IgD-negative memory B cell (primary cell): ENCODE measurements at regions not wholly inside any gene's neighbourhood (a gene's known extent, or its start where the extent isn't known, plus 50 kb on each side); places are given as distances from the start of the nearest gene placed in this dataset.

Experiments
- H3K27ac Mint-ChIP-seq, 3 donors: one replicate each; pipeline ENCODE4 v1.8.0; 2020 to 2022; ENCODE audit warnings: mild to moderate bottlenecking in 3 of 3, mixed read lengths in 3 of 3, moderate library complexity in 1 of 3
- H3K27me3 Mint-ChIP-seq: one replicate; pipeline ENCODE4 v1.8.0; 2021; ENCODE audit warnings: mixed read lengths
- H3K36me3 Mint-ChIP-seq: one replicate; pipeline ENCODE4 v1.8.0; 2020; ENCODE audit warnings: mild to moderate bottlenecking, mixed read lengths
- H3K4me1 Mint-ChIP-seq, 3 donors: one replicate each; pipeline ENCODE4 v1.8.0; 2020 to 2022; ENCODE audit warnings: mixed read lengths in 3 of 3, mild to moderate bottlenecking in 1 of 3
- H3K4me3 Mint-ChIP-seq, 4 donors: one replicate each; pipeline ENCODE4 v1.8.0; 2020 to 2022; ENCODE audit warnings: mild to moderate bottlenecking in 4 of 4, mixed read lengths in 4 of 4, moderate library complexity in 3 of 4
- H3K9me3 Mint-ChIP-seq, 3 donors: one replicate each; pipeline ENCODE4 v1.8.0; 2020 to 2021; ENCODE audit warnings: mixed read lengths in 3 of 3, mild to moderate bottlenecking in 1 of 3

- Mint-ChIP-seq H3K27ac (no peak overlapping the region), H3K9me3 (no peaks in the 10 kb centered on the region)
Observed at GRCh38 chr1:30250338-30250983, 472.9 kb downstream of the MATN1 start.

DNA sequence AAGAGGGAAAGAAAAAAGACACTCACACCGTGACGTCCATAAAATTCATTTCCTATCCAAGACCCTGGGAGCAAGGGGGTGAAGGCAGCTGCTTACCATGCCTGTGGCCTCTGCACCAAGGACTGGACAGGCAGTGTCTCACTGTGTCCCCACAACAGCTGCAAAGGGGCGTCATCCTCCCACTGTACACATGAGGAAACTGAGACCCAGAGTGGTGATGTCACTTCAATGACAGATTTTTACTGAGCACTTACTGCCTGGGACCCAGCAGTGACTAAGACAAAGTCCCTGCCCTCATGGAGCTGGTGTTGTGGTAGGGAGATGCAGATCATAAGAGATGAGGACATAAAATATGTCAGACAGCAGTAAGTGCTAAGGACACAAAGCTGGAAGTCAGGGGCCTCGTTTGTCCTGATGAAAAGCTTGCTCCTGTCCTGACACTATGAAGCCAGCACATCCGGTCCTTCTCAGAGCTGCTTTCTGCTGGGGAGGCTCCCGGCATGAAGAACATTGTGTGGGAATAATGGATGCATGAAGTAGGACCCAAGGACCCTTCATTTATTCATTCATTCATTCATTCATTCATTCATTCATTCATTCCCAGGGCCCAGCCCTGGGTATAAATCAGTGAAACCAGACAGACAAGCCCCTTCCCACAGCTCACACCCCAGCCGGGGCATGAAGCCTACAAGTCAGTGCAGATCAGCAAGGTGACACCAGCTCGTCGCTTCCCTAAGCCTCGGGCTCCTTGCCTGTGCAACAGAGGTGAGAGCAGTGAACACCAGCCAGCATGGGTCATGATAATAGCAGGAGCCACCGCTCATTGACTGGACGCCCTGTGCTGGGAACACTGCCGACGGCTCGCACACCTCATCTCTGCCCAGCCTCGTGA, 473.7 kb downstream of the MATN1 start:
- Mint-ChIP-seq H3K4me1 (no peaks in the 10 kb centered on the region), H3K27me3 (peaks cover 6% of the 10 kb centered on the region), H3K36me3 (no peaks in the 10 kb centered on the region), H3K27ac (no peak overlapping the region), H3K9me3 (no peaks in the 10 kb centered on the region), H3K4me3 (no peak overlapping the region)

More at GRCh38 chr1:30250338-30250983, 472.9 kb downstream of the MATN1 start:
- peak overlapping the region in 1 of 4 donors; percentile 1 for H3K4me3 Mint-ChIP-seq
- no peaks in the 10 kb centered on the region for H3K4me1 Mint-ChIP-seq
- H3K36me3 Mint-ChIP-seq: no peaks in the 10 kb centered on the region
- peaks cover 7% of the 10 kb centered on the region for H3K27me3 Mint-ChIP-seq

DNA sequence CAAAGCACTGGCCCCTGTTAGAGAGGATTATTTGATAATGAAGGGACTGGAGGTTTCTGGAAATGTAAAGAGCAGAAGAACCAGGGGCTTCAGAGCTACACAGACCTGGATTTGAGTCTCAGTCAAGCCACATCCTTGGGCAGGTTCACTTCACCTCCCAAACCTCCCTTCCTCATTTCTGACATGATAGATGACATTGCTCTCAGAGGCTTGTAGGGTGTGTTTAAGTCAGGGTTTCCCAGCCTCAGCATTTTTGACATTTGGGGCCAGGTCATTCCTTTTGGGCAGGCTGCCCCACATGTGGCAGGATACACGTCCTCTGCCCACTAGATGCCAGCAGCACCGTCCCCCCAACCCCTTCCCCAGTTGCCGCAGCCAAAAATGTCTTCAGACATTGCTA, 474.6 kb downstream of the MATN1 start:
- Mint-ChIP-seq H3K9me3 (no peaks in the 10 kb centered on the region), H3K4me3 (no peak overlapping the region), H3K4me1 (no peaks in the 10 kb centered on the region), H3K27me3 (peaks cover 8% of the 10 kb centered on the region), H3K27ac (no peak overlapping the region), H3K36me3 (no peaks in the 10 kb centered on the region)

DNA sequence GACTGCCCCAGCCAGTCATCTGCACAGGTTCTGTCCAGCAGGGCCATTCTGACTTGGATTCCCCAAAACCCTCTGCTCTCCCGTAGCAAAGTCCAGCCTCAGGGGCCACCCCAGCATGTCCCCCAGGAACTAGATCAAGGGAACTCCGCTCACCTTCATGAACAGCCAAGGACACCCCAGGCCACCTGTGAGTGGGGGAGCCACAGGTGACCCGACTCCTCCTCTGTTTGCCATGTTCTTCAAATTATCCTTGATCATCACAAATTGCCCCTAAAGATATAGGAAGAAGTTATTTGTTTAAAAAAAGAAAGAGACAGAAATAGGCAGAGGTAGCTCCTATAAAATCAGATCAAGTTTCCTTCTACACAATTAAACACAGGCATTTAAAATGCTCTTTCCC, 475.0 kb downstream of the MATN1 start:
- Mint-ChIP-seq H3K9me3 (no peaks in the 10 kb centered on the region), H3K4me1 (no peaks in the 10 kb centered on the region), H3K4me3 (no peak overlapping the region), H3K27ac (no peak overlapping the region), H3K27me3 (peaks cover 8% of the 10 kb centered on the region), H3K36me3 (no peaks in the 10 kb centered on the region)

- Mint-ChIP-seq H3K27ac (no peak overlapping the region), H3K36me3 (peaks cover 1% of the 10 kb centered on the region), H3K4me3 (no peak overlapping the region), H3K4me1 (no peaks in the 10 kb centered on the region), H3K9me3 (no peaks in the 10 kb centered on the region), H3K27me3 (peaks cover 6% of the 10 kb centered on the region)
Observed at GRCh38 chr1:30244801-30245200, 478.6 kb downstream of the MATN1 start.

DNA sequence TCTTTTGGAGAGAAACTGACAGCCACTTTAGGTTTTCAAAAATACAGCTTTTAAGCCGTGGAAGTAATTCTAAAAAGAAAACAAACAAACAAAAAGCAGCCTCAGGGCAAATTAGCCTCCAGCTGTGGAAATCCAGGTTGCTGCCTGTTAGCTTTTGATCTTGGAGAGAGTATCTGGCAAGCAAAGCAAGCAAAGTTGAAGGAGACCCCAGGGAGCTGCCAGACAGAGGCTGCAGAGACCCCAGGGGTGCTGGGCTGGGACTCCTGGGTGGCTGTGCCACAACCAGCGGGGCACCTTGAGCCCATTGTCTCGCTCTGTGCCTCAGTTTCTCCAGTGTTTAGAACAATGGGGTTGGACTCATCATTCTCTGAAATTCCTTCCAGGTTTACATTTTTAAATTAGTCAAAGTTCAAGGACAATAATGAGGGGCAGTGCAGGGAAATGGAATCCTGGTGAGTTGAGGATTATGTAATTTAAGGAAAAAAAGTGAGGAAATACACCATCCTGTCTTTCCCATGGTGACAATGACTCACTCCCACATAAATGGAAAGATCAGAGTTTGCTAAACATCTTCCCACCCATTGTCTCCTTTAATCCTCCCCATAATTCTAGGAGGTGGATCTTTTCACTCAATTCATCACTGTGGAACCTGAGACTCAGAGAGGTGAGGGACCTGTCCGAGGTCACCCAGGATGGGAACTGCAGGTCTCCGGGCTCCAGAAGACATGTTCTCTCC, 480.5 kb downstream of the MATN1 start:
- Mint-ChIP-seq H3K4me1 (no peaks in the 10 kb centered on the region), H3K36me3 (peaks cover 1% of the 10 kb centered on the region), H3K27ac (no peak overlapping the region), H3K9me3 (peaks cover 0 to 4% (median 3%) of the 10 kb centered on the region in 3 donors), H3K4me3 (no peak overlapping the region), H3K27me3 (peaks cover 3% of the 10 kb centered on the region)

- no peaks in the 10 kb centered on the region for H3K4me1 Mint-ChIP-seq
- peaks cover 0 to 4% (median 3%) of the 10 kb centered on the region in 3 donors for H3K9me3 Mint-ChIP-seq
- peaks cover 1% of the 10 kb centered on the region for H3K36me3 Mint-ChIP-seq
- H3K4me3 Mint-ChIP-seq: no peak overlapping the region
- peaks cover 3% of the 10 kb centered on the region for H3K27me3 Mint-ChIP-seq
- no peak overlapping the region for H3K27ac Mint-ChIP-seq
Observed at GRCh38 chr1:30242168-30242567, 481.2 kb downstream of the MATN1 start.

DNA sequence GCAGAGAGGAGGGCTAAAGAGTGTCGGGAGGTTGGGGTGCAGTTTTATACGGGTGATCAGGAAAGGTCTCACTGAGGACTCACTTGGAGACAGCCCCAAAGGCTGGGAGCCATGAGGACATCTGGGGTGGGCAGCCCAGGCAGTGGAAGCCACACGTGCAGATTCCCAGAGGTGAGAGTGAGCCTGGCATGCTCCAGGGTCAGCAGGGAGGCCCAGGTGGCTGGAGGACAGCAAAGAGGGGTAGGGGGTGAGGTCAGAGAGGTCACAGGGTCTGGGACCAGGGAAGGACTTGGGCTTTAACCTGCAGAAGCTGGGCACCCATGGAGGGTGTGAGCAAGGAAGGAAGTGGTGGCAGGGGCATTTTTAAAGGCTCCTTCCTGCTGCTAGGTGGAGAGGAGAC, 481.7 kb downstream of the MATN1 start:
- Mint-ChIP-seq H3K9me3 (peaks cover 0 to 4% (median 3%) of the 10 kb centered on the region in 3 donors), H3K27me3 (peaks cover 3% of the 10 kb centered on the region), H3K4me3 (no peak overlapping the region), H3K36me3 (peaks cover 1% of the 10 kb centered on the region), H3K27ac (no peak overlapping the region), H3K4me1 (no peaks in the 10 kb centered on the region)

GRCh38 chr1:30234091-30234490, 489.3 kb downstream of the MATN1 start:
- no peak overlapping the region for H3K27ac Mint-ChIP-seq
- H3K4me3 Mint-ChIP-seq: no peak overlapping the region
- H3K27me3 Mint-ChIP-seq: peaks cover 18% of the 10 kb centered on the region
- peaks cover 0 to 4% (median 3%) of the 10 kb centered on the region in 3 donors for H3K9me3 Mint-ChIP-seq
- H3K36me3 Mint-ChIP-seq: peaks cover 1% of the 10 kb centered on the region
- H3K4me1 Mint-ChIP-seq: no peaks in the 10 kb centered on the region

- no peaks in the 10 kb centered on the region for H3K9me3 Mint-ChIP-seq
- H3K27ac Mint-ChIP-seq: no peak overlapping the region
- H3K27me3 Mint-ChIP-seq: peaks cover 21% of the 10 kb centered on the region
- H3K4me1 Mint-ChIP-seq: no peaks in the 10 kb centered on the region
- no peak overlapping the region for H3K4me3 Mint-ChIP-seq
- peaks cover 1% of the 10 kb centered on the region for H3K36me3 Mint-ChIP-seq
Observed at GRCh38 chr1:30232288-30232899, 491.0 kb downstream of the MATN1 start.

DNA sequence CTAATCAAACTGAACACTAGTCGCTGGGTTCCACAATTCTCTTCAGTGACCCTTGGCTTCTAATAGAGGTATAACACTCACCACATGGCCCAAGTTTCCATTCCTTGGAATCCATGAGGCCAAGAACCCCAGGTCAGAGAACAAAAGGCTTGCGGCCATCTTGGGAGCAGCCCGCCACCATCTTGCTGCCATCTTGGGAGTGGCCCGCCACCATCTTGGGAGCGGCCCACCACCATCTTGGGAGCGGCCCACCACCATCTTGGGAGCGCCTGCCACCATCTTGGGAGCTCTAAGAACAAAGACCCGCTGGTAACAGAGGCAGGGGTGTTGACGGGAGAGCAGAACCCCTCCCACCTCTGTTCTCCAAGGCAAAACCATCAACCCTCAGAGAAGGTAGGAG, 493.4 kb downstream of the MATN1 start:
- H3K4me3 Mint-ChIP-seq: no peak overlapping the region
- H3K27me3 Mint-ChIP-seq: peaks cover 17% of the 10 kb centered on the region
- H3K36me3 Mint-ChIP-seq: peaks cover 1% of the 10 kb centered on the region
- H3K4me1 Mint-ChIP-seq: no peaks in the 10 kb centered on the region
- no peak overlapping the region for H3K27ac Mint-ChIP-seq
- H3K9me3 Mint-ChIP-seq: no peaks in the 10 kb centered on the region

- Mint-ChIP-seq H3K4me1 (no peaks in the 10 kb centered on the region), H3K36me3 (peaks cover 1% of the 10 kb centered on the region), H3K27me3 (peaks cover 21% of the 10 kb centered on the region), H3K27ac (no peak overlapping the region), H3K9me3 (no peaks in the 10 kb centered on the region), H3K4me3 (no peak overlapping the region)
Observed at GRCh38 chr1:30229557-30229956, 493.8 kb downstream of the MATN1 start.

- Mint-ChIP-seq H3K36me3 (peaks cover 1% of the 10 kb centered on the region), H3K4me3 (no peak overlapping the region), H3K27ac (no peak overlapping the region), H3K4me1 (no peaks in the 10 kb centered on the region), H3K27me3 (peaks cover 12% of the 10 kb centered on the region), H3K9me3 (peaks cover 0 to 2% (median 0%) of the 10 kb centered on the region in 3 donors)
Observed at GRCh38 chr1:30226648-30227047, 496.7 kb downstream of the MATN1 start.

GRCh38 chr1:30225357-30225756, 498.0 kb downstream of the MATN1 start:
- peaks cover 14% of the 10 kb centered on the region for H3K27me3 Mint-ChIP-seq
- no peak overlapping the region for H3K4me3 Mint-ChIP-seq
- H3K4me1 Mint-ChIP-seq: no peaks in the 10 kb centered on the region
- H3K9me3 Mint-ChIP-seq: peaks cover 0 to 2% (median 0%) of the 10 kb centered on the region in 3 donors
- peaks cover under 1% of the 10 kb centered on the region for H3K36me3 Mint-ChIP-seq
- no peak overlapping the region for H3K27ac Mint-ChIP-seq

DNA sequence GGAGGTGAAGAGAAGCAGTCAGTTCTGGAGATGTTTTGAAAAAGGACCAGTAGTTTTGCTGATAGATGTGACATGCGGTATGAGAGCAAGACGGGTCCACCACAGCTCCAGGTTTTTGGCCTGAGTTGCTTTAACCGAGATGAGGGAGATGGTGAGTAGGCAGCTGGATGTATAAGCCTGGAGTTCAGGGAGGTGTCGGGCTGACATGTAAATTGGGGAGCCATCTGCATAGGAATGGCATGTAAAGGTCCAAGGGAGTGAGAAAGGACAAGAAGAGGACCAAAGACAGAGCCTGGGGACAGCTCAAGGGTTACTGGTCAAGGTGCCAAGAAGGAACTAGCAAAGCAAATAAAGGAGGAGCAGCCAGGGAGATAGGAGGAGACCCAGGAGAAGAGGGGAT, 503.7 kb downstream of the MATN1 start:
- H3K27me3 Mint-ChIP-seq: peaks cover 9% of the 10 kb centered on the region
- H3K4me1 Mint-ChIP-seq: no peaks in the 10 kb centered on the region
- no peak overlapping the region for H3K27ac Mint-ChIP-seq
- H3K9me3 Mint-ChIP-seq: peaks cover 0 to 2% (median 0%) of the 10 kb centered on the region in 3 donors
- H3K4me3 Mint-ChIP-seq: no peak overlapping the region
- H3K36me3 Mint-ChIP-seq: no peaks in the 10 kb centered on the region
